Sigmoid colon (tissue), 6 donors: ENCODE measurements at regions not wholly inside any gene's neighbourhood (a gene's known extent, or its start where the extent isn't known, plus 50 kb on each side); places are given as distances from the start of the nearest gene placed in this dataset.

Experiments
- DNase-seq: peaks from one replicate; pipeline ENCODE4 v3.0.0-alpha.2; 2019
- H3K27ac ChIP-seq, 4 donors: fragments of 200-600 bp; sonication (generic); one replicate each; pipeline ENCODE4 v1.5.1; 2016 to 2019; ENCODE audit warnings: mild to moderate bottlenecking in 1 of 4
- H3K27me3 ChIP-seq, 3 donors: fragments of 200-600 bp; sonication (generic); one replicate each; pipeline ENCODE4 v1.5.1; 2019; ENCODE audit warnings: mild to moderate bottlenecking in 1 of 3
- H3K36me3 ChIP-seq, 4 donors: fragments of 200-600 bp; sonication (generic); one replicate each; pipeline ENCODE4 v1.5.1; 2016 to 2019
- H3K4me1 ChIP-seq, 4 donors: fragments of 200-600 bp; sonication (generic); one replicate each; pipeline ENCODE4 v1.5.1; 2017 to 2019
- H3K4me3 ChIP-seq, 4 donors: fragments of 200-600 bp; sonication (generic); one replicate each; pipeline ENCODE4 v1.5.1; 2017 to 2019; ENCODE audit warnings: mild to moderate bottlenecking in 2 of 4, moderate library complexity in 1 of 4
- H3K9me3 ChIP-seq, 4 donors: fragments of 200-600 bp in 3 of 4; sonication (generic) in 3 of 4; one replicate each; pipeline versions ENCODE4 v1.5.1 to v1.6.1; 2013 to 2019
- CTCF ChIP-seq, 4 experiments: fragments of 450-650 bp in 3 of 4; fragments of 200-600 bp in 1 of 4; IDR thresholded peaks; one replicate each; pipeline ENCODE4 v1.5.1; 2016 to 2019; ENCODE audit warnings: antibody characterized with exemption in 4 of 4, mild to moderate bottlenecking in 3 of 4, moderate library complexity in 2 of 4
- EP300 ChIP-seq, 4 donors: sonication (generic); formaldehyde crosslinking; IDR thresholded peaks; one replicate each; pipeline ENCODE4 v1.6.1; 2017; ENCODE audit warnings: antibody characterized with exemption in 4 of 4
- POLR2A ChIP-seq, 2 donors: fragments of 450-650 bp; IDR thresholded peaks; one replicate each; pipeline ENCODE4 v1.6.1; 2016; ENCODE audit warnings: antibody characterized with exemption in 2 of 2, mild to moderate bottlenecking in 2 of 2, moderate library complexity in 2 of 2
- POLR2AphosphoS5 ChIP-seq, 4 donors: sonication (generic); formaldehyde crosslinking; IDR thresholded peaks; one replicate each; pipeline ENCODE4 v1.6.1; 2017; ENCODE audit warnings: antibody characterized with exemption in 4 of 4
- WGBS, 2 donors: extraction: QIAGEN DNeasy Blood & Tissue Kit; methylation state at CpG; one replicate each; pipeline ENCODE4 v1.1.7; 2013; 5-methylcytosine and 5-hydroxymethylcytosine counted together
- intact Hi-C: fragments of 100-400 bp; cut with DNase I; formaldehyde crosslinking; loops from one replicate; pipeline ENCODE4 v1.15.1; 2023
- donor health status: healthy with polysubstance abuse.
- donor health status: healthy.

GRCh38 chr11:95434489-95435057, 203.6 kb upstream of the SESN3 start:
- DNase-seq: no peak
- no peak overlapping the region for H3K27ac ChIP-seq
- TF ChIP-seq CTCF (IDR thresholded peaks at IDR 0.05): no peak
- TF ChIP-seq POLR2A (IDR thresholded peaks at IDR 0.05): no peak
- no peak for TF ChIP-seq POLR2AphosphoS5 (IDR thresholded peaks at IDR 0.05)
- TF ChIP-seq EP300 (IDR thresholded peaks at IDR 0.05): no peak
- WGBS, 2 donors: 73 to 91% methylated on average over 1 of the region's 1 CpG
- H3K36me3 ChIP-seq: no peaks in the 10 kb centered on the region
- H3K9me3 ChIP-seq: no peaks in the 10 kb centered on the region
- peaks cover 0 to 7% (median 3%) of the 10 kb centered on the region in 4 donors for H3K4me1 ChIP-seq
- H3K4me3 ChIP-seq: no peak overlapping the region
- intact Hi-C loops: no loop called here
- H3K27me3 ChIP-seq: no peaks in the 10 kb centered on the region

GRCh38 chr11:95434009-95434408, 203.0 kb upstream of the SESN3 start:
- 85 to 89% methylated on average over 2 of the region's 2 CpGs for WGBS, 2 donors
- intact Hi-C loops: no loop called here

GRCh38 chr11:95432714-95433503, 201.9 kb upstream of the SESN3 start:
- Histone ChIP-seq H3K9me3 (no peaks in the 10 kb centered on the region), H3K27ac (no peak overlapping the region), H3K4me1 (peaks cover 0 to 7% (median 3%) of the 10 kb centered on the region in 4 donors), H3K27me3 (no peaks in the 10 kb centered on the region), H3K36me3 (no peaks in the 10 kb centered on the region), H3K4me3 (no peak overlapping the region)
- intact Hi-C loops: no loop called here
- TF ChIP-seq EP300 (IDR thresholded peaks at IDR 0.05): no peak
- TF ChIP-seq POLR2A (IDR thresholded peaks at IDR 0.05): no peak
- TF ChIP-seq POLR2AphosphoS5 (IDR thresholded peaks at IDR 0.05): no peak
- TF ChIP-seq CTCF (IDR thresholded peaks at IDR 0.05): no peak
- DNase-seq: no peak
- 59 to 86% methylated on average over 4 of the region's 4 CpGs for WGBS, 2 donors

More at GRCh38 chr11:95434009-95434408, 203.0 kb upstream of the SESN3 start:
- H3K27ac ChIP-seq: no peak overlapping the region
- H3K9me3 ChIP-seq: no peaks in the 10 kb centered on the region
- TF ChIP-seq POLR2AphosphoS5 (IDR thresholded peaks at IDR 0.05): no peak
- TF ChIP-seq EP300 (IDR thresholded peaks at IDR 0.05): no peak
- no peak for TF ChIP-seq POLR2A (IDR thresholded peaks at IDR 0.05)
- TF ChIP-seq CTCF (IDR thresholded peaks at IDR 0.05): no peak
- no peaks in the 10 kb centered on the region for H3K36me3 ChIP-seq
- no peak for DNase-seq
- H3K4me3 ChIP-seq: no peak overlapping the region
- H3K27me3 ChIP-seq: no peaks in the 10 kb centered on the region
- H3K4me1 ChIP-seq: peaks cover 0 to 7% (median 3%) of the 10 kb centered on the region in 4 donors

GRCh38 chr11:95429376-95429907, 198.4 kb upstream of the SESN3 start:
- H3K27ac ChIP-seq: no peak overlapping the region
- no peaks in the 10 kb centered on the region for H3K36me3 ChIP-seq
- no peaks in the 10 kb centered on the region for H3K9me3 ChIP-seq
- intact Hi-C loops: no loop called here
- no peak for TF ChIP-seq POLR2AphosphoS5 (IDR thresholded peaks at IDR 0.05)
- TF ChIP-seq POLR2A (IDR thresholded peaks at IDR 0.05): no peak
- no peak for TF ChIP-seq CTCF (IDR thresholded peaks at IDR 0.05)
- no peak for TF ChIP-seq EP300 (IDR thresholded peaks at IDR 0.05)
- DNase-seq: no peak
- H3K4me1 ChIP-seq: no peaks in the 10 kb centered on the region
- H3K27me3 ChIP-seq: no peaks in the 10 kb centered on the region
- H3K4me3 ChIP-seq: no peak overlapping the region
- WGBS, 2 donors: 83 to 91% methylated on average over 1 of the region's 1 CpG
